H1 (cell line): ENCODE measurements at regions not wholly inside any gene's neighbourhood (a gene's known extent, or its start where the extent isn't known, plus 50 kb on each side); places are given as distances from the start of the nearest gene placed in this dataset.

ENCODE experiments used
- CTCF ChIA-PET: fragments of 300-600 bp; sonication (Branson Sonifier 250); formaldehyde crosslinking; loops from one replicate; lab custom pipeline; 2021; ENCODE audit not compliant: partially characterized antibody; lab: Charles Lee
- POLR2A ChIA-PET: fragments of 300-600 bp; sonication (Branson Sonifier 250); formaldehyde crosslinking; loops from one replicate; lab custom pipeline; 2021; ENCODE audit warnings: inconsistent platforms; ENCODE audit not compliant: partially characterized antibody; lab: Charles Lee
- DNase-seq, 2 experiments: peaks; one replicate each; pipeline versions ENCODE4 v3.0.0 to v3.0.0-alpha.2; 2010 to 2022; ENCODE audit warnings: low spot score in 2 of 2, low read depth in 1 of 2, mixed read lengths in 1 of 2
- FAIRE-seq: peaks from 2 replicates; lab custom pipeline; 2011; peaks lifted over from hg19 to GRCh38; lab: Jason Lieb, UNC
- H2AFZ ChIP-seq: 2 replicates; pipeline ENCODE4 v1.8.1; 2012; ENCODE audit warnings: low read length, inconsistent platforms
- H2AK5ac ChIP-seq: 2 replicates; pipeline ENCODE4 v1.6.1; 2013; ENCODE audit warnings: low read depth, low read length
- H2BK120ac ChIP-seq: replicated peaks from 2 replicates; pipeline ENCODE3; 2013; ENCODE audit warnings: low read depth, low read length, inconsistent platforms
- H2BK12ac ChIP-seq: 2 replicates; pipeline ENCODE4 v1.6.1; 2013; ENCODE audit warnings: low read depth, low read length
- H2BK15ac ChIP-seq: 2 replicates; pipeline ENCODE4 v1.6.1; 2013; ENCODE audit warnings: low read length
- H2BK20ac ChIP-seq: 2 replicates; pipeline ENCODE4 v1.6.1; 2013; ENCODE audit warnings: low read length
- H2BK5ac ChIP-seq: 2 replicates; pipeline ENCODE4 v1.6.1; 2013; ENCODE audit warnings: low read depth, low read length
- H3K14ac ChIP-seq: 2 replicates; pipeline ENCODE4 v1.6.1; 2013; ENCODE audit warnings: inconsistent platforms; ENCODE audit not compliant: insufficient read length
- H3K18ac ChIP-seq: 2 replicates; pipeline ENCODE4 v1.6.1; 2013; ENCODE audit warnings: low read length; ENCODE audit errors: extremely low read depth
- H3K23ac ChIP-seq: 2 replicates; pipeline ENCODE4 v1.6.1; 2013; ENCODE audit warnings: inconsistent platforms; ENCODE audit not compliant: insufficient read length
- H3K23me2 ChIP-seq: 2 replicates; pipeline ENCODE4 v1.6.1; 2013; ENCODE audit warnings: low read depth, low read length
- H3K27ac ChIP-seq: 2 replicates; pipeline ENCODE4 v1.6.1; 2011; ENCODE audit warnings: low read depth, low read length, inconsistent platforms
- H3K27me3 ChIP-seq, 4 experiments: replicated peaks in 1 of 4; 1 replicate in 1 of 4; 2 replicates in 3 of 4; pipeline versions ENCODE4 v1.6.1 to v1.8.1; 2011 to 2013; ENCODE audit warnings: low read length in 3 of 4, mild to moderate bottlenecking in 3 of 4, inconsistent platforms in 2 of 4, mixed read lengths in 2 of 4, moderate library complexity in 1 of 4; ENCODE audit not compliant: control insufficient read depth in 3 of 4, insufficient read depth in 3 of 4; ENCODE audit errors: extremely low read depth in 1 of 4
- H3K36me3 ChIP-seq, 4 experiments: 2 replicates each; pipeline versions ENCODE4 v1.6.1 to v1.8.1; 2011 to 2013; ENCODE audit warnings: mild to moderate bottlenecking in 4 of 4, low read length in 3 of 4, moderate library complexity in 2 of 4, control low read depth in 1 of 4, inconsistent platforms in 1 of 4; ENCODE audit not compliant: insufficient read depth in 4 of 4, control insufficient read depth in 2 of 4
- H3K4ac ChIP-seq: replicated peaks from 2 replicates; pipeline ENCODE3; 2013; ENCODE audit warnings: low read length, low read depth, mixed read lengths, inconsistent platforms; ENCODE audit not compliant: insufficient read length
- H3K4me1 ChIP-seq, 4 experiments: replicated peaks in 1 of 4; 1 replicate in 1 of 4; 2 replicates in 3 of 4; pipeline versions ENCODE4 v1.6.1 to v1.8.1; 2011 to 2013; ENCODE audit warnings: low read length in 3 of 4, inconsistent platforms in 2 of 4, mixed read lengths in 1 of 4; ENCODE audit not compliant: insufficient read depth in 4 of 4, control insufficient read depth in 3 of 4
- H3K4me2 ChIP-seq, 2 experiments: 2 replicates each; pipeline versions ENCODE4 v1.6.1 to v1.8.1; 2011 to 2013; ENCODE audit warnings: low read depth in 2 of 2, low read length in 2 of 2, control low read depth in 1 of 2, inconsistent platforms in 1 of 2, mild to moderate bottlenecking in 1 of 2; ENCODE audit not compliant: insufficient read depth in 1 of 2
- H3K4me3 ChIP-seq, 4 experiments: fragments of 200-600, 300-600 bp in 1 of 4; sonication (generic), shearing (Covaris generic), sonication (Bioruptor Twin) in 1 of 4; 2 replicates each; pipeline versions ENCODE4 v1.5.1 to v1.8.1; 2011 to 2016; ENCODE audit warnings: low read length in 4 of 4, low read depth in 3 of 4, control low read depth in 2 of 4, inconsistent platforms in 2 of 4, mild to moderate bottlenecking in 2 of 4, mixed read lengths in 1 of 4, moderate library complexity in 1 of 4; ENCODE audit not compliant: insufficient read depth in 2 of 4; ENCODE audit errors: extremely low read depth in 1 of 4
- H3K56ac ChIP-seq: replicated peaks from 2 replicates; pipeline ENCODE3; 2013; ENCODE audit warnings: low read depth, mild to moderate bottlenecking, mixed read lengths, low read length, inconsistent platforms; ENCODE audit not compliant: insufficient read length
- H3K79me1 ChIP-seq: 2 replicates; pipeline ENCODE4 v1.6.1; 2013; ENCODE audit warnings: low read depth, low read length, control low read depth
- H3K79me2 ChIP-seq, 2 experiments: 2 replicates each; pipeline versions ENCODE4 v1.6.1 to v1.8.1; 2012 to 2013; ENCODE audit warnings: low read length in 2 of 2, mild to moderate bottlenecking in 2 of 2, inconsistent platforms in 1 of 2; ENCODE audit not compliant: insufficient read depth in 2 of 2, control insufficient read depth in 1 of 2
- H3K9ac ChIP-seq, 4 experiments: replicated peaks in 1 of 4; 1 replicate in 1 of 4; 2 replicates in 3 of 4; pipeline versions ENCODE4 v1.6.1 to v1.8.1; 2011 to 2013; ENCODE audit warnings: low read depth in 3 of 4, low read length in 3 of 4, control low read depth in 2 of 4, mild to moderate bottlenecking in 2 of 4, moderate library complexity in 2 of 4, inconsistent platforms in 1 of 4; ENCODE audit errors: extremely low read depth in 1 of 4
- H3K9me3 ChIP-seq, 2 experiments: 2 replicates each; pipeline versions ENCODE4 v1.6.1 to v1.8.1; 2012 to 2013; ENCODE audit warnings: mild to moderate bottlenecking in 2 of 2, moderate library complexity in 2 of 2, control low read depth in 1 of 2, inconsistent platforms in 1 of 2, low read depth in 1 of 2, low read length in 1 of 2, mixed read lengths in 1 of 2; ENCODE audit not compliant: insufficient read depth in 2 of 2
- H4K20me1 ChIP-seq, 2 experiments: replicated peaks in 1 of 2; 2 replicates each; pipeline versions ENCODE3 to v1.8.1; 2011 to 2013; ENCODE audit warnings: inconsistent platforms in 2 of 2, low read length in 2 of 2, mild to moderate bottlenecking in 1 of 2; ENCODE audit not compliant: insufficient read depth in 2 of 2, control insufficient read depth in 1 of 2
- H4K5ac ChIP-seq: 2 replicates; pipeline ENCODE4 v1.6.1; 2013; ENCODE audit warnings: low read length, low read depth, mixed read lengths, inconsistent platforms; ENCODE audit not compliant: insufficient read length
- H4K8ac ChIP-seq: 2 replicates; pipeline ENCODE4 v1.8.0; 2013; ENCODE audit warnings: mild to moderate bottlenecking, moderate library complexity, low read length, inconsistent platforms; ENCODE audit not compliant: insufficient read depth; ENCODE audit errors: extremely low read depth
- H4K91ac ChIP-seq: replicated peaks from 2 replicates; pipeline ENCODE3; 2013; ENCODE audit warnings: low read length, mixed read lengths, inconsistent platforms; ENCODE audit not compliant: insufficient read length
- CHD1 ChIP-seq: IDR thresholded peaks from 2 replicates; pipeline ENCODE4 v1.6.1; 2012; ENCODE audit warnings: low read depth, low read length, improper control_type of control experiment
- EP300 ChIP-seq, 2 experiments: IDR thresholded peaks; 1 replicate in 1 of 2; 2 replicates in 1 of 2; pipeline ENCODE4 v1.6.1; 2011 to 2012; ENCODE audit warnings: low read depth in 2 of 2, low read length in 2 of 2, mild to moderate bottlenecking in 2 of 2, borderline replicate concordance in 1 of 2, inconsistent platforms in 1 of 2, moderate library complexity in 1 of 2
- HDAC2 ChIP-seq, 2 experiments: fragments of 300-600 bp in 1 of 2; sonication (generic) in 1 of 2; IDR thresholded peaks; 2 replicates each; pipeline ENCODE4 v1.6.1; 2011 to 2012; ENCODE audit warnings: low read depth in 2 of 2, low read length in 2 of 2, mild to moderate bottlenecking in 2 of 2, moderate library complexity in 2 of 2, borderline replicate concordance in 1 of 2, inconsistent platforms in 1 of 2
- JUN ChIP-seq: IDR thresholded peaks from 2 replicates; pipeline ENCODE4 v1.6.1; 2011; ENCODE audit warnings: low read depth, mild to moderate bottlenecking, improper control_type of control experiment, low read length
- SP1 ChIP-seq: IDR thresholded peaks from 2 replicates; pipeline ENCODE4 v1.6.1; 2011; ENCODE audit warnings: low read depth, low read length
- SP4 ChIP-seq: IDR thresholded peaks from 2 replicates; pipeline ENCODE4 v1.6.1; 2012; ENCODE audit warnings: low read length, inconsistent platforms
- TAF1 ChIP-seq: IDR thresholded peaks from 2 replicates; pipeline ENCODE4 v1.6.1; 2011; ENCODE audit warnings: mild to moderate bottlenecking, low read depth, low read length
- TAF7 ChIP-seq: optimal IDR thresholded peaks from 2 replicates; pipeline ENCODE3; 2011; ENCODE audit warnings: low read depth, mild to moderate bottlenecking, inconsistent platforms, low read length, moderate library complexity, borderline replicate concordance
- ZNF274 ChIP-seq: IDR thresholded peaks from 2 replicates; pipeline ENCODE4 v1.7.0; 2012; ENCODE audit warnings: low read length, borderline replicate concordance; ENCODE audit errors: extremely low read depth
- WGBS, 2 experiments: shearing (Covaris generic) in 1 of 2; methylation state at CpG; one replicate each; pipeline versions ENCODE4 v1.1.6 to v1.1.7; 2013 to 2015; ENCODE audit warnings: low lambda C conversion rate in 2 of 2, mixed read lengths in 2 of 2, inconsistent platforms in 1 of 2, low coverage in 1 of 2, missing lambda C conversion rate in 1 of 2; ENCODE audit not compliant: insufficient replicate concordance in 2 of 2, insufficient coverage in 1 of 2, insufficient read length in 1 of 2; ENCODE audit errors: extremely low coverage in 1 of 2, missing lambda C conversion rate in 1 of 2; 5-methylcytosine and 5-hydroxymethylcytosine counted together
- TF ChIP-seq, protein P1 (sequence below): IDR thresholded peaks from 2 replicates; pipeline ENCODE4 v1.6.1; 2011; ENCODE audit warnings: low read depth, mild to moderate bottlenecking, low read length; ENCODE audit not compliant: insufficient read depth
- TF ChIP-seq, protein P2 (sequence below): IDR thresholded peaks from 2 replicates; pipeline ENCODE4 v1.6.1; 2011; ENCODE audit warnings: low read length, improper control_type of control experiment

DNA sequence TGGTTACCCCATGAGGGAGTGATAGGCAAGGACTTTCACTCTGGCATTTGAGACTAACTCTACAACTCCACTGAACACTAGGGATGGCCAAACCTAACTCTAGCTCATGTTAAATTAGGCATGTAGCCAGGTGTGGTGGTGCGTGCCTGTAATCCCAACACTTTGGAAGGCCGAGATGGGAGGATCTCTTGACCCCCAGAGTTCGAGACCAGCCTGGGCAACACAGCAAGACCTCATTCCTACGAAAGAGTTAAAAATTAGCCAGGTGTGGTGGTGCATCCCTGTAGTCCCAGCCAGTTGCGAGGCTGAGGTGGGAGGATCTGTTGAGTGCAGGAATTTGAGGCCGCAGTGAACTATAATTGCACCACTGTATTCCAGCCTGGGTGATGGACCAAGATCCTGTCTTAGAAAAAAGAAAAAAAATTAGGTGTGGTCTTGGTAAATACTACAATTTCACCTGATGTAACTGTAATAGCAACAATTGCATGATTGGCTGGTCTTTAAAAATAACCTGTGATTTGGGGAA, 81.2 kb upstream of the ARHGAP29 start:
- Histone ChIP-seq H3K27me3 (no peaks in the 10 kb centered on the region; a peak in 1 of 7 replicates), H3K36me3 (no peaks in the 10 kb centered on the region), H4K91ac (no peak overlapping the region), H3K56ac (no peak overlapping the region), H4K5ac (no peak overlapping the region), H3K4ac (no peak overlapping the region), H3K4me1 (peaks cover 0 to 3% (median 2%) of the 10 kb centered on the region in 4 experiments; a peak in 4 of 7 replicates), H3K23ac (no peak overlapping the region), H3K4me2 (no peak overlapping the region), H3K79me2 (no peaks in the 10 kb centered on the region), H3K27ac (no peak overlapping the region), H2BK12ac (peak overlapping the region; percentile 86; the same call in 1 of the 2 replicates), H4K8ac (no peak overlapping the region), H3K79me1 (no peaks in the 10 kb centered on the region)
- DNase-seq: no peak
- POLR2A ChIA-PET: no interaction called here
- WGBS, 2 experiments: 99% methylated on average over 6 of the region's 6 CpGs; no CpG with 5 or more reads in 1 of the 2 experiments
- CTCF ChIA-PET: interaction anchor here (0.9 to 3.7 kb wide), 7 partner anchors 9 to 279 kb away, joined by 3 to 18 read pairs (median 4); no protein-coding TSS in a partner anchor
- TF ChIP-seq, protein P1, sequence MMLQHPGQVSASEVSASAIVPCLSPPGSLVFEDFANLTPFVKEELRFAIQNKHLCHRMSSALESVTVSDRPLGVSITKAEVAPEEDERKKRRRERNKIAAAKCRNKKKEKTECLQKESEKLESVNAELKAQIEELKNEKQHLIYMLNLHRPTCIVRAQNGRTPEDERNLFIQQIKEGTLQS: no peak
- TF ChIP-seq SP1 (no peak), ZNF274 (no peak), TAF1 (no peak), HDAC2 (IDR thresholded peaks at IDR 0.05; ENCODE audit: borderline replicate concordance in 1 of 2, low read depth in 2 of 2, low read length in 2 of 2) (no peak), JUN (no peak), EP300 (IDR thresholded peaks at IDR 0.05; ENCODE audit: borderline replicate concordance in 1 of 2, low read depth in 2 of 2, low read length in 2 of 2) (no peak), TAF7 (no peak), CHD1 (no peak), SP4 (no peak)
- TF ChIP-seq, protein P2, sequence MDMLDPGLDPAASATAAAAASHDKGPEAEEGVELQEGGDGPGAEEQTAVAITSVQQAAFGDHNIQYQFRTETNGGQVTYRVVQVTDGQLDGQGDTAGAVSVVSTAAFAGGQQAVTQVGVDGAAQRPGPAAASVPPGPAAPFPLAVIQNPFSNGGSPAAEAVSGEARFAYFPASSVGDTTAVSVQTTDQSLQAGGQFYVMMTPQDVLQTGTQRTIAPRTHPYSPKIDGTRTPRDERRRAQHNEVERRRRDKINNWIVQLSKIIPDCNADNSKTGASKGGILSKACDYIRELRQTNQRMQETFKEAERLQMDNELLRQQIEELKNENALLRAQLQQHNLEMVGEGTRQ: no peak
- TF ChIP-seq, all 59 proteins: peak for 0
- no peak overlapping the region for H3K18ac ChIP-seq
- H2BK5ac ChIP-seq: no peak overlapping the region
- H3K9me3 ChIP-seq: no peaks in the 10 kb centered on the region
- H3K4me3 ChIP-seq: no peak overlapping the region
- H3K14ac ChIP-seq: no peak overlapping the region
- no peak overlapping the region for H2AK5ac ChIP-seq
- no peak overlapping the region for H3K9ac ChIP-seq
- no peaks in the 10 kb centered on the region for H4K20me1 ChIP-seq
- FAIRE-seq: no peak
- no peak overlapping the region for H2BK120ac ChIP-seq
- no peak overlapping the region for H2AFZ ChIP-seq
- no peak overlapping the region for H2BK15ac ChIP-seq
- H3K23me2 ChIP-seq: no peaks in the 10 kb centered on the region
- 0 out of 2 replicates have a peak overlapping the region, but pooled peaks have one; percentile 38 for H2BK20ac ChIP-seq
